Type B pancreatic cell (in vitro differentiated cells): ENCODE measurements at regions not wholly inside any gene's neighbourhood (a gene's known extent, or its start where the extent isn't known, plus 50 kb on each side); places are given as distances from the start of the nearest gene placed in this dataset.

Experiments used
- DNase-seq: peaks from one replicate; pipeline ENCODE4 v3.0.0; 2021; ENCODE audit warnings: mixed read lengths; ENCODE audit not compliant: unreplicated experiment; ENCODE audit errors: extremely low spot score
- H3K27ac Mint-ChIP-seq: 2 replicates; pipeline ENCODE4 v1.8.0; 2021; ENCODE audit warnings: mild to moderate bottlenecking, mixed read lengths
- H3K27me3 Mint-ChIP-seq: 2 replicates; pipeline ENCODE4 v1.8.0; 2021; ENCODE audit warnings: mixed read lengths
- H3K36me3 Mint-ChIP-seq: 2 replicates; pipeline ENCODE4 v1.8.0; 2021; ENCODE audit warnings: mixed read lengths
- H3K4me1 Mint-ChIP-seq: one replicate; pipeline ENCODE4 v1.8.0; 2021; ENCODE audit warnings: mixed read lengths; ENCODE audit not compliant: unreplicated experiment
- H3K4me3 Mint-ChIP-seq: 2 replicates; pipeline ENCODE4 v1.8.0; 2021; ENCODE audit warnings: mild to moderate bottlenecking, mixed read lengths
- H3K9me3 Mint-ChIP-seq: 2 replicates; pipeline ENCODE4 v1.8.0; 2021; ENCODE audit warnings: mixed read lengths
- CTCF ChIP-seq: fragments of 200-600 bp; sonication (generic); conservative IDR thresholded peaks from 2 replicates; pipeline ENCODE4 v1.5.0; 2021; ENCODE audit warnings: antibody characterized with exemption, mild to moderate bottlenecking

DNA sequence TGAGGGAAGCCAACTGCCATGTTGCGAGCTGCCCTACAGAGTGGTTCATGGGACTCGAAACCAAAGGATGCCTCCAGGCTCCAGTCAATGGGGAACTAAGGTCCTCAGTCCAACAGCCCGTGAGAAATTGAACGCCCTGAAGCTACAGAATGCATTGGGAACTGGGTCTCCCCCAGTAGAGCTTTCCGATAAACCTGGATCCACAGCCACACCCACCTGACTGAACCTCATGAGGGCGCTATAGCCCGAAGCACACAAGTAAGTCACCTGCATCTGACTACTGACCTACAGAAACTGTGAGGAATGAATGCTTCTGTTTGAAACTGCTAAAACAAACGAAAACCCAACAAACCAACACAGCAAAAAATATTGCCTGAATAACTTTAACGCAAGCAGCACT, 1297.7 kb downstream of the AACS start:
- no peak overlapping the region for H3K4me3 Mint-ChIP-seq
- H3K27ac Mint-ChIP-seq, result no peak overlapping the region
- H3K9me3 Mint-ChIP-seq, result no peaks in the 10 kb centered on the region
- no peak for TF ChIP-seq CTCF
- no peak for DNase-seq
- no peaks in the 10 kb centered on the region for H3K36me3 Mint-ChIP-seq
- H3K4me1 Mint-ChIP-seq, result no peaks in the 10 kb centered on the region
- H3K27me3 Mint-ChIP-seq, result peaks cover 3% of the 10 kb centered on the region

DNA sequence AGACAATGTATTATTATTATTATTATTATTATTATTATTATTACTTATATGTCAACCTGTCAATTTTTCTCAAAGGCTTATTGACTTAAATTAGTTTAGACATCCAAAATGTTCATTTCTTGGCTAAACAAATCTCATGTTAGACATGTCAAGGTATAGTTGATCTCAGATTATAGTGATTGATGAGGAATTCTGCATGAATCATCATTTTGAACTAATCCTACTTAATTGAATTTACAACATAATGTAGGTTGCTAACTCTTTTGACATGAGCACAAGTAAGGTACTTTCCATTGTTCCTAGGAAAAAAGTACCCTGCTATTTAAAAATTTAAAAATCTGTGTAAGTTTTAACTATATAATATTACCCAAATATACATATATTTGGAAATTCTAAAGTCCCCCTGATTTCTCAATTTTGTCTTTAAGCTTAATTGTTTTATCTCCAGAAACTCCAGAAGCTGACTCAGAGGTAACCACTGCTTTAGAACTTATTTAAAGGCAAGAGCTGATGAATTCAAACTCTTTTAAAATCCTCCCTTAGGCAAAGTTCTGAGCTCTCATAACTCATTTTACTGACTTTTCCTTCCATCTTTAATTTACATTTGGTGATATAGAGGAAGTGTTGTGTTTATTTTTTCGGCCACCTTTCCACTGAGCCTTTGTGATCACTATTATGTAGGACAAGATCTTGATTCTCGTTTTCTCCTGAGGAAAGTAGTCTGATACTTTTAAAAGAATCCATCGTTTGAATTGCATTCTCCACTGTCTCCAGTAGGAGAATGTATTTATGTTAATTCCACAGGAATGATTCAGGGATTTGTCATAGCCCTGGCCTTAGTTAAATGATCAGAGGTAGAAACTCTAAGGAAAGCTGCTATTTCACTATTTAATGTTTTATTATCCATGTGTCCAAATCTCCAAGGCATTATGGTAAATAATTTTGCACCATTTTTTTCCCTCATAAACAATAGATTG, 1304.5 kb downstream of the AACS start:
- Mint-ChIP-seq H3K27me3 (peaks cover 3% of the 10 kb centered on the region), H3K27ac (no peak overlapping the region), H3K4me1 (no peaks in the 10 kb centered on the region), H3K4me3 (no peak overlapping the region), H3K9me3 (no peaks in the 10 kb centered on the region), H3K36me3 (no peaks in the 10 kb centered on the region)
- DNase-seq, result no peak
- peak; percentile 53 for TF ChIP-seq CTCF

DNA sequence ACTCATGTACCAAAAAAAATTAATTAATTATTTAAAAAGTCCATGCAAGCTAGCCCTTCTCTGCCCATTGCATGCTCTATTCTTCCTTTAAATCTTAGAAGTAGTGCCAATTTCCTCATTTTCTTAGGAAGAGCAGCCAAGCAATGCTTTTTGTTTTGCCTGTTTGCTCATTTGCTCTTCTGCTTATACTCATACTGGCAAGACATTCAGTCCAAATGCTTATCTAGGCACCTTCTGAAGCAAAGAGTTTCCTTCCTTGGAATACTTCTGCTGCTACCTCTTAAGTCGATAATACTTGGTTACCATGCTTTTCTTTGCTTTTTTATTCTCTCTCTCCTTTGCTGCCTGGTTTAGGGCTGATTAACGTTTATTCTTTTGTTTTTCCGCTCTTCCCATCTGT, 1318.3 kb downstream of the AACS start:
- Mint-ChIP-seq H3K27me3 (no peaks in the 10 kb centered on the region), H3K9me3 (no peaks in the 10 kb centered on the region), H3K27ac (no peak overlapping the region), H3K4me1 (no peaks in the 10 kb centered on the region), H3K36me3 (no peaks in the 10 kb centered on the region), H3K4me3 (no peak overlapping the region)
- no peak for TF ChIP-seq CTCF
- DNase-seq, result no peak

DNA sequence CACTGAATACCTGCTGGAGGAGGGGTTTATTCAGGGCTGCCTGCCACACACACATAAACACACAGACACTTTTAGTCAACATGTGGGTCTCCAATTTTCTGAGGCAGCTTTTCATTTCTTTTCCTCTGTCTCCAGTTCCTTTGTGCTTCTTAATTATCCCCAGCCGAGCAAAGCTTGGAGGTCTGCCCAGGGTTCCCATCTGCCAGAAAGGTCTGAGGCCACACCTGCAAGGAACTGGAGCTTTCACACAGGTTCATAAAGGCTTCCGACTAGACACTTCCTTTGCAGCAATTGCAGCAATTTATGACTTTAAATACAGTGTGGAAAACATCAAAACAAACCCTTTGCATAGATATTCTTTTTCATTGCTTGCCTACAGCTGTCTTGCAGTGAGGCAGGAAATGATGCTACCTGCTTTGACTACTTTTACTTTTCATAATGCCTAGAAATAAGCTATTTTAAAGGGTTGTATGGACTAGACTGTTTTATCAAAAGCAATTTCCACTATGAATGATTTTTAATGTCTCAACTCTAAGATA, 1318.9 kb downstream of the AACS start:
- TF ChIP-seq CTCF, result no peak
- Mint-ChIP-seq H3K36me3 (no peaks in the 10 kb centered on the region), H3K4me1 (no peaks in the 10 kb centered on the region), H3K9me3 (no peaks in the 10 kb centered on the region), H3K27me3 (no peaks in the 10 kb centered on the region), H3K4me3 (no peak overlapping the region), H3K27ac (no peak overlapping the region)
- DNase-seq, result no peak

DNA sequence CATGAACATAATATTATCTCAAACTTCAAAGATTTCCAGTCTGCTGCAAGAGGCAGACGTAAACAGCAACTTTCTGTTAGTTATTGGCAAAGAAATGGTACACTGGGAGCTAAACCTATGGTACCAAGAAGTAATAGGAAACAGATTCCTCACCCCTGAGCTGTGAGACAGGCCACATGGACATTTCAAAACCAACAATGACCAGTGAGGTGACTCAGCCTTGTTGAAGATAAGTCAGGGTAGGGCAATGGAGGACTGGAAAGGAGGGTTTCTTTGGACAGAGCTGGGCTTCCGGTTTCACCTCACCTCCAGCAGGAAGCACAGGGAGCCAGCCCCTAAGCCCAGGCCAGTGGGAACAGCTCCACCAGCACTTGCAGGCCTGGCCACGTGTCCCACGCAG, 1320.5 kb downstream of the AACS start:
- no peak overlapping the region for H3K27ac Mint-ChIP-seq
- no peak for DNase-seq
- H3K27me3 Mint-ChIP-seq, result no peaks in the 10 kb centered on the region
- no peaks in the 10 kb centered on the region for H3K9me3 Mint-ChIP-seq
- no peaks in the 10 kb centered on the region for H3K4me1 Mint-ChIP-seq
- no peak for TF ChIP-seq CTCF
- no peak overlapping the region for H3K4me3 Mint-ChIP-seq
- no peaks in the 10 kb centered on the region for H3K36me3 Mint-ChIP-seq
